Heart left ventricle (tissue), 13 donors: ENCODE measurements at regions not wholly inside any gene's neighbourhood (a gene's known extent, or its start where the extent isn't known, plus 50 kb on each side); places are given as distances from the start of the nearest gene placed in this dataset.

ENCODE experiments used
- CTCF ChIP-seq, 12 donors: fragments of 200-600 bp; sonication (generic) in 4 of 12; IDR thresholded peaks; one replicate each; pipeline versions ENCODE4 v1.5.0 to v1.8.0; 2018 to 2022; ENCODE audit warnings: antibody characterized with exemption in 12 of 12, mild to moderate bottlenecking in 5 of 12
- POLR2A ChIP-seq, 2 donors: fragments of 450-650 bp; IDR thresholded peaks; one replicate each; pipeline ENCODE4 v1.6.1; 2017; ENCODE audit warnings: antibody characterized with exemption in 2 of 2, mild to moderate bottlenecking in 2 of 2, moderate library complexity in 2 of 2
- donor health status: ischemic (EF 13 %, LVEDD 7.1; RV severe dilation, severe dysfunction).
- donor health status: DM: no; HTN: yes; CAD: no.
- donor health status: DM: no; HTN: no; CAD: no.
- donor health status: ischemic (EF 25% LVEDD 6.9; RV normal size, moderate dysfunction).
- donor health status: ischemic (EF 25% LVEDD 5.7; RV mildly dilated, moderate dysfunction).
- donor health status: ischemic (EF 35%, LVEDD 5.7; RV mildly dilated, moderate dysfunction).
- donor health status: nonischemic (EF 11% LVEDD 7.7; RV severe dilation, severe dysfunction).
- donor health status: DM: yes; HTN: yes; CAD: no.
- donor health status: PGD.
- donor health status: ischemic (EF 29% LVEDD 5.4; RV normal size, mild dysfunction).
- donor health status: nonischemic (EF 23%, LVEDD 6.1; RV moderate dilation, normal function).

- TF ChIP-seq POLR2A (IDR thresholded peaks at IDR 0.05): no peak
- TF ChIP-seq CTCF (IDR thresholded peaks at IDR 0.05): no peak
Measured at GRCh38 chr3:130831719-130832400, 62.0 kb upstream of the ATP2C1 start.
